ENCODE measurements at regions not wholly inside any gene's neighbourhood (a gene's known extent, or its start where the extent isn't known, plus 50 kb on each side); places are given as distances from the start of the nearest gene placed in this dataset.

DNA sequence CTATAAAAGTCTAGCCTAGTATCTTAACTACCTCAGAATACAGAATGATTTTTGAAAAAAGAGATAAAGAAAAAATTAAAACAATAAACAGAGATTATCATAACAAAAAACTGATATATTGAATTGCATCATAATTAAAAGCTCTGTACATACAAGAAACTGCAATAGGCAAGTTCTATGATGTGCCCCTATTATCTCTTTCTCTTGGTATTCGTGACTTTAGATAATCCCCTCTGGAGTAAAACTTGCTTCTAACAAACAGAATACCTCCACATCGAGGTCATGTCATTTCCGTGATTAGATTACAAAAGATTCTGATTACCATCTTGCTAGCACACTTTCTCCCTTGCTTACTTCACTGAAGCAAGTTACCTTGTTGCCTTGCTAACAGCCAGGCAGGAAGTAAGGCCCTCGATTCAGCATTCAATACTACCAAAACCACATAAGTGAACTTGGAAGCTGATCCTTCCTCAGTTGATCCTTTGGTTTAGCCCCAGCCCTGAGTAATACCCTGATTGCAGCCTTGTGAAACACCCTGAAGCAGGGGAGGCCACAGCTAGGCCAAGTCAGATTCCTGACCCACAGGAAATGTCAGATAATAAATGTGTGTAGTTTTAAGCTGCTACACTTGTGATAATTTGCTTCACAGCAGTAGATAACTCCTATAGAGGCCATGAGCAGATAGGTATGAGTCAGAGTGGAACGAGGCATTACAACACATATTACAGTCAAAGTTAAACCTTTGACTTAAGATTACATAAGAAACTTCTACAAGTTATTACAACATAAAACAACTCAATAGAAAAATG is 53.7 kb upstream of the TMX4 start:
- no peak for DNase-seq (ENCODE audit: low spot score)

DNA sequence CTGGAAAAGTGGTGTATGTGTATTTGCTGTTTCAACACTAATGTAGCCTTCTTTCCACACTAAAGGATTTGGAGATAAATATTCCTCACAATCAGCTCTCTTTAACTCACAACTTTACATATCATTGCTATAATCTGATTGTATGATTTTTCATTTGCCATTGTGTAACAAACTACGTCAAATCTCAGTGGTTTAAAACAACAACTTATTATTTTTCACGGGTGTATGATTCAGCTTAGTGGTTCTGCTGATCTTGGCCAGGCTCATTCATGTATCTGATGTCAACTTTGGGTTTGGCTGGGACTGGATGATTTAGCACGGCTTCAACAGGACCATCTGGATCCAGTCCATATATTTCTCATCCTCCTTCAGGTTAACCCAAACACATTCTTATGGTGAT is 55.4 kb upstream of the TMX4 start:
- DNase-seq (ENCODE audit: low spot score) = no peak

DNA sequence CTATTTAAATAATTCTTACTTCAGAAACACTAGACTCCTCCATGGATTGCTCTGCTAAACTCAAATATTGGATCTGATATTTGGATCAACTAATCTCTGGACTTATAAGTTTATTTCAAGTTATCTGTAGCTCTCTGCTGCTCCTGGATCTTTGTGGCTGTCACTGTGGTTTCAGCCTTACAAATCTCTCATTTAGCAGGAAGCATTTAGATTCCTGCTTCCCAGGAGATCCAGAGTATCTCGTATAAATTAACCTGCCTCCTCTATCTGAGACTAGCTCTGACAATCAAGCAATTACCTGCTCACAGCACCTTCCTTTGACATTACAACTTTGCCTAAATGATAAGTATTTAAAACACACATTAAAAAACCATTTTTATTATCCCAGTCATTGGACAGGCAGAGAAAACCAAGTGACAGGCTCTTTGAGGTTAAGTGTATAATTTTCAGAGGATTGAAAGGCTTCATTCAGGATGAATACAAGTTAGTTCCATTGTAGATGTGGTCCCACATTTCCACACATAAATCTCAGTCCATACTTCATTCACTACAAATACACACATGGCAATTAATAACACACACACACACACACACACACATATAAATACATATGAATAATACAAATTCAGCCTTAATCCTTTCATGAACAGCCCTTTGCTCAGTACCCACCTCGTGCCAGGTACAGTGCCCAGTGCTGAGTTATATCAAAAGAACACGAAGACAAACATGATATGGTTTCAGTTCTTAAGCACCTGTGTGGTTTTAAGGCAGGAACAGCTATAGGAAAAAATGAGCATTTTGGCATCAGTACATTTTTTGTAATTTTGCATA is 55.5 kb upstream of the PLCB1 start:
- peak; percentile 16 for DNase-seq (ENCODE audit: low spot score)

DNA sequence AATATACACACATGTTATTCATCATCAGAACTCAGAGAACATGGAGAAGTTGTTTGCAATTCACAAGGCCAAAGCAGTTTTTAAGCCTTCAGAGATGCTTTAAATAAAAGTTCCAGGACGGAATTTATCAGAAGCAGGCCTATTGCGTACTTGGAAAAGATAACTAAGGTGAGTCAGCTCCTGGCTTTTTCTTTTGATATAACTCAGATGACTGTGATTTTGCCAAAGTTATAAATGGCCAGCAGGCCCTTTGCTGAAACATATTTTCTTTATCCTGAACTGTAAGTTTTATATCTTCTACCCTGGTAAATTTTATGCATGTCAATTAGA is 55.0 kb upstream of the PLCB1 start:
- DNase-seq (ENCODE audit: low spot score) = no peak

GRCh38 chr20:8078528-8078914 is 53.5 kb upstream of the PLCB1 start:
- no peak for DNase-seq (ENCODE audit: low spot score)

DNA sequence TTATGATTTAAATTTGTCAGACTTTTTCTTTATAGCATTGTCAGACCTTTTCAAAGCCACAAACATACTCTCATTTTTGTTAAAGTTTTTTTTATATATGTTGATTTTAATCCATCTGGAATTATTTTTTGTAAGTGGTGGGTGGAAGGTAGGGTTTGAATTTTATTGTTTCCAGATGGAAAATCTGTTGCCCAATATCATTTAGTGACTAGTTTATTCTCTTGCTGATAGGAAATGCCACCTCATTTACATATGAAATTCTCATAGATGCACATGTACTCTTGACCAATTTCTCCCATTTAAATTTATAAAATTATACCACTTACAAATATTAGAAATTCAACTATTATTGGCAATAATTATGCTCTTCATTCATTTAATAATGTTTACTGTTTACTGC is 52.1 kb upstream of the PLCB1 start:
- DNase-seq (ENCODE audit: low spot score) = no peak

- DNase-seq (ENCODE audit: low spot score) = no peak
These were observed 50.0 kb upstream of the PLCB1 start for GRCh38 chr20:8082025-8082424.
